Fibroblast of lung (primary cell): ENCODE measurements at regions not wholly inside any gene's neighbourhood (a gene's known extent, or its start where the extent isn't known, plus 50 kb on each side); places are given as distances from the start of the nearest gene placed in this dataset.

Experiments
- DNase-seq, 2 donors: peaks; one replicate each; pipeline versions ENCODE4 v3.0.0 to v3.0.0-alpha.2; 2010; ENCODE audit warnings: low read depth in 2 of 2
- H2AFZ ChIP-seq: 2 replicates; pipeline ENCODE4 v1.5.1; 2012; ENCODE audit warnings: low read length, control low read depth, inconsistent platforms
- H3K27ac ChIP-seq: 2 replicates; pipeline ENCODE4 v1.5.1; 2011; ENCODE audit warnings: low read length, control low read depth; ENCODE audit not compliant: insufficient read depth
- H3K27me3 ChIP-seq: 2 replicates; pipeline ENCODE4 v1.5.1; 2011; ENCODE audit warnings: mild to moderate bottlenecking, low read length; ENCODE audit not compliant: control insufficient read depth, insufficient read depth
- H3K36me3 ChIP-seq: 2 replicates; pipeline ENCODE4 v1.5.1; 2011; ENCODE audit warnings: low read length; ENCODE audit not compliant: control insufficient read depth, insufficient read depth
- H3K4me1 ChIP-seq: 2 replicates; pipeline ENCODE4 v1.5.1; 2011; ENCODE audit warnings: low read length; ENCODE audit not compliant: control insufficient read depth, insufficient read depth; ENCODE audit errors: extremely low read depth
- H3K4me2 ChIP-seq: 2 replicates; pipeline ENCODE4 v1.5.1; 2011; ENCODE audit warnings: low read length, control low read depth; ENCODE audit not compliant: insufficient read depth; ENCODE audit errors: extremely low read depth
- H3K4me3 ChIP-seq, 4 experiments: fragments of 200-600 bp in 1 of 4; sonication (generic) in 1 of 4; replicated peaks in 1 of 4; 2 replicates each; pipeline ENCODE4 v1.5.1; 2011 to 2016; ENCODE audit warnings: low read length in 4 of 4, low read depth in 3 of 4, mild to moderate bottlenecking in 3 of 4, control low read depth in 2 of 4, inconsistent platforms in 1 of 4, mixed read lengths in 1 of 4; ENCODE audit not compliant: insufficient read depth in 1 of 4; ENCODE audit errors: control extremely low read depth in 1 of 4
- H3K79me2 ChIP-seq: 2 replicates; pipeline ENCODE4 v1.5.1; 2012; ENCODE audit warnings: mild to moderate bottlenecking, low read length, inconsistent platforms; ENCODE audit not compliant: control insufficient read depth, insufficient read depth
- H3K9ac ChIP-seq: 2 replicates; pipeline ENCODE4 v1.5.1; 2011; ENCODE audit warnings: mild to moderate bottlenecking, low read length, control low read depth; ENCODE audit not compliant: insufficient read depth
- H3K9me3 ChIP-seq: 2 replicates; pipeline ENCODE4 v1.5.1; 2012; ENCODE audit warnings: low read depth, low read length; ENCODE audit not compliant: control insufficient read depth, insufficient read depth
- H4K20me1 ChIP-seq: 2 replicates; pipeline ENCODE4 v1.5.1; 2011; ENCODE audit warnings: low read length; ENCODE audit not compliant: control insufficient read depth, insufficient read depth; ENCODE audit errors: extremely low read depth
- EZH2 ChIP-seq: IDR thresholded peaks from 2 replicates; pipeline ENCODE4 v1.5.1; 2012; ENCODE audit warnings: low read length, control low read depth, mild to moderate bottlenecking; ENCODE audit errors: missing control alignments
- TF ChIP-seq, protein P1 (sequence below), 2 donors: IDR thresholded peaks in 1 of 2; conservative IDR thresholded peaks in 1 of 2; 1 replicate in 1 of 2; 2 replicates in 1 of 2; pipeline ENCODE4 v1.5.1; 2011 to 2012; ENCODE audit warnings: low read length in 2 of 2, control low read depth in 1 of 2, inconsistent platforms in 1 of 2, low read depth in 1 of 2, mild to moderate bottlenecking in 1 of 2

DNA sequence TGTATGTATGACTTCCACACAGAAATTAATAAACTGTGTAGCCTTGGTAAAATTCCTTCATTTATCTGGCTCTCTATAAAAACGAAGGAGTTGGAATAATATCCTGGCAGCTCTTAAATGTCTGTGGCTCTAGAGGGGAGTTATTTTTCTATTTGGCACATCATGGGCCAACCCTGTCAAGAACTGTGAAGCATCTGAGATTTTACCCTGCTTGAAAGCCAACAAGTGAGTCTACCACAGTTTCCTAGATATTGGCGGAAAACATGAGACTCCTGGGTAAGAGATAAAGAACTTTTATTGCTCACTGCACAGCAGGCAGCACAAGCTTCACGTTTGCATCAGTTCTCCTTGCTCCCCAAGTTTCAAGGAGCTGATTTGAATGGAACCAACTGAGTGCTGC, 346.7 kb upstream of the CYRIA start:
- H2AFZ ChIP-seq = no peak overlapping the region
- no peaks in the 10 kb centered on the region for H3K27me3 ChIP-seq
- no peaks in the 10 kb centered on the region for H3K36me3 ChIP-seq
- H3K4me1 ChIP-seq = no peaks in the 10 kb centered on the region
- H3K9me3 ChIP-seq = no peaks in the 10 kb centered on the region
- no peaks in the 10 kb centered on the region for H3K79me2 ChIP-seq
- H3K4me2 ChIP-seq = no peak overlapping the region
- H3K9ac ChIP-seq = no peak overlapping the region
- peak in 1 of 2 donors; percentile 1 for DNase-seq
- H3K4me3 ChIP-seq = no peak overlapping the region
- TF ChIP-seq, protein P1, sequence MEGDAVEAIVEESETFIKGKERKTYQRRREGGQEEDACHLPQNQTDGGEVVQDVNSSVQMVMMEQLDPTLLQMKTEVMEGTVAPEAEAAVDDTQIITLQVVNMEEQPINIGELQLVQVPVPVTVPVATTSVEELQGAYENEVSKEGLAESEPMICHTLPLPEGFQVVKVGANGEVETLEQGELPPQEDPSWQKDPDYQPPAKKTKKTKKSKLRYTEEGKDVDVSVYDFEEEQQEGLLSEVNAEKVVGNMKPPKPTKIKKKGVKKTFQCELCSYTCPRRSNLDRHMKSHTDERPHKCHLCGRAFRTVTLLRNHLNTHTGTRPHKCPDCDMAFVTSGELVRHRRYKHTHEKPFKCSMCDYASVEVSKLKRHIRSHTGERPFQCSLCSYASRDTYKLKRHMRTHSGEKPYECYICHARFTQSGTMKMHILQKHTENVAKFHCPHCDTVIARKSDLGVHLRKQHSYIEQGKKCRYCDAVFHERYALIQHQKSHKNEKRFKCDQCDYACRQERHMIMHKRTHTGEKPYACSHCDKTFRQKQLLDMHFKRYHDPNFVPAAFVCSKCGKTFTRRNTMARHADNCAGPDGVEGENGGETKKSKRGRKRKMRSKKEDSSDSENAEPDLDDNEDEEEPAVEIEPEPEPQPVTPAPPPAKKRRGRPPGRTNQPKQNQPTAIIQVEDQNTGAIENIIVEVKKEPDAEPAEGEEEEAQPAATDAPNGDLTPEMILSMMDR (conservative IDR thresholded peaks at IDR 0.05 in 1 of 2, IDR thresholded peaks at IDR 0.05 in 1 of 2; ENCODE audit: low read depth in 1 of 2, low read length in 2 of 2) = no peak
- no peak for TF ChIP-seq EZH2
- no peaks in the 10 kb centered on the region for H4K20me1 ChIP-seq
- no peak overlapping the region for H3K27ac ChIP-seq

DNA sequence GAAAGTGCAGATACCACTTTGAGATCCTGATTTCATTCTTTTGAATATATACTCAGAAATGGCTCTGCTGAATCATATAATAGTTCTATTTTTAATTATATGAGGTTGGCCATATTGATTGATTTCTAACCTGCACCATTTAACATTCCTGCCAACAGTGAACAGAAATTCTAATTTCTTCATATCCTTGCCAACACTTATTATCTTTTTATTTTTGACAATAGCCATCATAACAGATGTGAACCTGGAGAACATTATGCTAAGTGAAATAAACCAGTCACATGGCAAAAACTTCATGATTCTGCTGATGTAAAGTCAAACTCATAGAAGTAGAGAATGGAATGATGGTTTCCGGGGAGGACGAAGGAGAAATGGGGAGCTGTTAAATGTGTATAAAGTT, 344.5 kb upstream of the CYRIA start:
- no peaks in the 10 kb centered on the region for H4K20me1 ChIP-seq
- no peaks in the 10 kb centered on the region for H3K9me3 ChIP-seq
- H3K4me1 ChIP-seq = no peaks in the 10 kb centered on the region
- H3K27ac ChIP-seq = no peak overlapping the region
- no peaks in the 10 kb centered on the region for H3K36me3 ChIP-seq
- no peak for DNase-seq
- H2AFZ ChIP-seq = no peak overlapping the region
- no peak overlapping the region for H3K4me3 ChIP-seq
- no peaks in the 10 kb centered on the region for H3K79me2 ChIP-seq
- no peaks in the 10 kb centered on the region for H3K27me3 ChIP-seq
- H3K9ac ChIP-seq = no peak overlapping the region
- TF ChIP-seq, protein P1 (conservative IDR thresholded peaks at IDR 0.05 in 1 of 2, IDR thresholded peaks at IDR 0.05 in 1 of 2; ENCODE audit: low read depth in 1 of 2, low read length in 2 of 2) = no peak
- TF ChIP-seq EZH2 = no peak
- H3K4me2 ChIP-seq = no peak overlapping the region

DNA sequence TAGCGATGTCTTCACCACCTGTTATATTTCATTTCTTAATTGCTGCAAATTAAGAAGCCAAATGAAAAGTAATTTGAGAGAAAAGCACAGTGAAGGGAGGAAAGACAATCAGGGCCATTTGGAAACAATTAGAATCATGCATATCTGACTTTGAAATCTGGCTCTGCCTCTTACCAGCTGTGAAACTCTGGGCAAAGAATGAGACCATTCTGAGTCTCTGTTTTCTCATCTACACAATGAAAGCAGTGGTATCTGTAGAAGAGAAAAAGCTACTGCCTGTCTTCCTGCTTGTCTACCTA, 334.5 kb upstream of the CYRIA start:
- Histone ChIP-seq H3K9ac (no peak overlapping the region), H3K9me3 (no peaks in the 10 kb centered on the region), H3K79me2 (no peaks in the 10 kb centered on the region), H3K4me1 (no peaks in the 10 kb centered on the region), H3K4me3 (no peak overlapping the region), H4K20me1 (no peaks in the 10 kb centered on the region), H3K36me3 (no peaks in the 10 kb centered on the region), H3K27ac (no peak overlapping the region), H2AFZ (no peak overlapping the region), H3K4me2 (no peak overlapping the region), H3K27me3 (no peaks in the 10 kb centered on the region)
- no peak for DNase-seq
- TF ChIP-seq, protein P1 (conservative IDR thresholded peaks at IDR 0.05 in 1 of 2, IDR thresholded peaks at IDR 0.05 in 1 of 2; ENCODE audit: low read depth in 1 of 2, low read length in 2 of 2) = no peak
- TF ChIP-seq EZH2 = no peak
